SK-N-SH treated with all-trans-retinoic acid at 6 μM for 48 hours (cell line): ENCODE measurements at regions not wholly inside any gene's neighbourhood (a gene's known extent, or its start where the extent isn't known, plus 50 kb on each side); places are given as distances from the start of the nearest gene placed in this dataset.

Source experiments
- ATAC-seq: fragments of 200-7000 bp; cut with Tn5 transposase; 3 replicates; pipeline ENCODE4 v1.9.1; 2020; ENCODE audit warnings: mild to moderate bottlenecking, moderate library complexity
- ARNTL ChIP-seq: fragments of 450-650 bp; formaldehyde crosslinking; IDR thresholded peaks from 2 replicates; pipeline ENCODE4 v1.5.0; 2020; ENCODE audit warnings: low read depth, mild to moderate bottlenecking, moderate library complexity, borderline replicate concordance
- CSDC2 ChIP-seq: fragments of 250-450 bp; sonication (Bioruptor Pico); IDR thresholded peaks from 2 replicates; pipeline ENCODE4 v1.5.0; 2020; ENCODE audit warnings: mild to moderate bottlenecking, moderate library complexity
- CSRNP3 ChIP-seq: fragments of 250-450 bp; sonication (Bioruptor Pico); IDR thresholded peaks from 2 replicates; pipeline ENCODE4 v1.5.1; 2021; ENCODE audit warnings: mild to moderate bottlenecking, moderate library complexity
- ESRRG ChIP-seq: fragments of 250-450 bp; sonication (Bioruptor Pico); IDR thresholded peaks from 2 replicates; pipeline ENCODE4 v1.6.1; 2021; ENCODE audit warnings: mild to moderate bottlenecking
- ISL1 ChIP-seq: fragments of 250-450 bp; sonication (Bioruptor Pico); IDR thresholded peaks from 2 replicates; pipeline ENCODE4 v2.1.2; 2022; ENCODE audit warnings: mild to moderate bottlenecking, moderate library complexity
- OSR1 ChIP-seq: fragments of 250-450 bp; sonication (Bioruptor Pico); IDR thresholded peaks from 2 replicates; pipeline ENCODE4 v1.8.0; 2022; ENCODE audit warnings: moderate library complexity, mild to moderate bottlenecking, inconsistent platforms
- PATZ1 ChIP-seq: fragments of 250-450 bp; sonication (Bioruptor Pico); IDR thresholded peaks from 2 replicates; pipeline ENCODE4 v1.8.0; 2020; ENCODE audit warnings: mild to moderate bottlenecking, moderate library complexity, borderline replicate concordance
- POU6F1 ChIP-seq: fragments of 250-450 bp; sonication (Bioruptor Pico); IDR thresholded peaks from 2 replicates; pipeline ENCODE4 v1.8.0; 2021; ENCODE audit warnings: low read depth, mild to moderate bottlenecking, moderate library complexity, borderline replicate concordance
- PPARA ChIP-seq: fragments of 250-450 bp; sonication (Bioruptor Pico); IDR thresholded peaks from 2 replicates; pipeline ENCODE4 v1.5.0; 2020; ENCODE audit warnings: mild to moderate bottlenecking, borderline replicate concordance
- RARB ChIP-seq: fragments of 250-450 bp; sonication (Bioruptor Pico); IDR thresholded peaks from 2 replicates; pipeline ENCODE4 v1.8.0; 2021; ENCODE audit warnings: mild to moderate bottlenecking, moderate library complexity
- SNAI2 ChIP-seq: fragments of 250-450 bp; sonication (Bioruptor Pico); IDR thresholded peaks from 2 replicates; pipeline ENCODE4 v1.5.0; 2020; ENCODE audit warnings: mild to moderate bottlenecking, moderate library complexity
- TCF4 ChIP-seq: fragments of 250-450 bp; sonication (Bioruptor Pico); IDR thresholded peaks from 2 replicates; pipeline ENCODE4 v1.8.0; 2021; ENCODE audit warnings: mild to moderate bottlenecking, moderate library complexity, borderline replicate concordance
- TOX ChIP-seq: fragments of 250-450 bp; sonication (Bioruptor Pico); IDR thresholded peaks from 2 replicates; pipeline ENCODE4 v1.8.0; 2021; ENCODE audit warnings: mild to moderate bottlenecking, moderate library complexity, borderline replicate concordance
- ZC3H10 ChIP-seq: fragments of 250-450 bp; sonication (Bioruptor Pico); IDR thresholded peaks from 2 replicates; pipeline ENCODE4 v1.5.1; 2021; ENCODE audit warnings: mild to moderate bottlenecking, moderate library complexity
- ZFP30 ChIP-seq: fragments of 450-650 bp; formaldehyde crosslinking; IDR thresholded peaks from 2 replicates; pipeline ENCODE4 v1.5.0; 2022; ENCODE audit warnings: mild to moderate bottlenecking, moderate library complexity
- ZNF565 ChIP-seq: fragments of 450-650 bp; formaldehyde crosslinking; conservative IDR thresholded peaks from 2 replicates; pipeline ENCODE4 v1.5.0; 2020; ENCODE audit warnings: low read depth, mild to moderate bottlenecking, moderate library complexity
- ZNF8 ChIP-seq: fragments of 450-650 bp; formaldehyde crosslinking; IDR thresholded peaks from 2 replicates; pipeline ENCODE4 v1.5.0; 2020; ENCODE audit warnings: mild to moderate bottlenecking, moderate library complexity
- TF ChIP-seq, protein P1 (sequence below): fragments of 250-450 bp; sonication (Bioruptor Pico); IDR thresholded peaks from 2 replicates; pipeline ENCODE4 v1.5.0; 2020; ENCODE audit warnings: mild to moderate bottlenecking, moderate library complexity
- TF ChIP-seq, protein P2 (sequence below): fragments of 250-450 bp; sonication (Bioruptor Pico); IDR thresholded peaks from 2 replicates; pipeline ENCODE4 v1.5.1; 2020; ENCODE audit warnings: low read depth, mild to moderate bottlenecking, moderate library complexity

DNA sequence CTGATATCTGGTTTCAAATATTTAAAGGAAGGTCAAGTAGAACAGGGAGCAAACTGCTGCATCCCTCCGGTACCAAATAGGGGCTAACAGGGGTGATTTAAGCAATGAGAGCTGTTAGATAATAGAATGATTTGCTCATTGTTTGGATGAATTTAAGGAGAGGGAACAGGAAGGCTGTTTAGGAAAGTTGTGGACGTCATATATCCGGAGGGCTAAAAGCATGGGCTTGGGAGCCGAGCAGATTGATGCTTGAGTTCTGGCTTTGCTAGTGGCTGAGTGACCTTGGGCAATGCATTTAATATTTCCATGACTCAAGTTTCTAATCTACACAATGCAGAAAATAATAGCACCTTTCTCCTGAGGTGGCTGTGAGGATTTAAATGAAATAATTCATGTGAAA is 85.4 kb upstream of the RPS23 start:
- TF ChIP-seq ZNF565 (no peak), ARNTL (no peak), OSR1 (CRISPR knock-in tag) (no peak), TCF4 (no peak), CSRNP3 (CRISPR knock-in tag) (no peak), PPARA (CRISPR knock-in tag) (no peak), CSDC2 (no peak), SNAI2 (CRISPR knock-in tag) (no peak), RARB (CRISPR knock-in tag) (no peak)
- TF ChIP-seq, protein P1, sequence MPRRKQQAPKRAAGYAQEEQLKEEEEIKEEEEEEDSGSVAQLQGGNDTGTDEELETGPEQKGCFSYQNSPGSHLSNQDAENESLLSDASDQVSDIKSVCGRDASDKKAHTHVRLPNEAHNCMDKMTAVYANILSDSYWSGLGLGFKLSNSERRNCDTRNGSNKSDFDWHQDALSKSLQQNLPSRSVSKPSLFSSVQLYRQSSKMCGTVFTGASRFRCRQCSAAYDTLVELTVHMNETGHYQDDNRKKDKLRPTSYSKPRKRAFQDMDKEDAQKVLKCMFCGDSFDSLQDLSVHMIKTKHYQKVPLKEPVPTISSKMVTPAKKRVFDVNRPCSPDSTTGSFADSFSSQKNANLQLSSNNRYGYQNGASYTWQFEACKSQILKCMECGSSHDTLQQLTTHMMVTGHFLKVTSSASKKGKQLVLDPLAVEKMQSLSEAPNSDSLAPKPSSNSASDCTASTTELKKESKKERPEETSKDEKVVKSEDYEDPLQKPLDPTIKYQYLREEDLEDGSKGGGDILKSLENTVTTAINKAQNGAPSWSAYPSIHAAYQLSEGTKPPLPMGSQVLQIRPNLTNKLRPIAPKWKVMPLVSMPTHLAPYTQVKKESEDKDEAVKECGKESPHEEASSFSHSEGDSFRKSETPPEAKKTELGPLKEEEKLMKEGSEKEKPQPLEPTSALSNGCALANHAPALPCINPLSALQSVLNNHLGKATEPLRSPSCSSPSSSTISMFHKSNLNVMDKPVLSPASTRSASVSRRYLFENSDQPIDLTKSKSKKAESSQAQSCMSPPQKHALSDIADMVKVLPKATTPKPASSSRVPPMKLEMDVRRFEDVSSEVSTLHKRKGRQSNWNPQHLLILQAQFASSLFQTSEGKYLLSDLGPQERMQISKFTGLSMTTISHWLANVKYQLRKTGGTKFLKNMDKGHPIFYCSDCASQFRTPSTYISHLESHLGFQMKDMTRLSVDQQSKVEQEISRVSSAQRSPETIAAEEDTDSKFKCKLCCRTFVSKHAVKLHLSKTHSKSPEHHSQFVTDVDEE (CRISPR knock-in tag) = no peak
- TF ChIP-seq, protein P2, sequence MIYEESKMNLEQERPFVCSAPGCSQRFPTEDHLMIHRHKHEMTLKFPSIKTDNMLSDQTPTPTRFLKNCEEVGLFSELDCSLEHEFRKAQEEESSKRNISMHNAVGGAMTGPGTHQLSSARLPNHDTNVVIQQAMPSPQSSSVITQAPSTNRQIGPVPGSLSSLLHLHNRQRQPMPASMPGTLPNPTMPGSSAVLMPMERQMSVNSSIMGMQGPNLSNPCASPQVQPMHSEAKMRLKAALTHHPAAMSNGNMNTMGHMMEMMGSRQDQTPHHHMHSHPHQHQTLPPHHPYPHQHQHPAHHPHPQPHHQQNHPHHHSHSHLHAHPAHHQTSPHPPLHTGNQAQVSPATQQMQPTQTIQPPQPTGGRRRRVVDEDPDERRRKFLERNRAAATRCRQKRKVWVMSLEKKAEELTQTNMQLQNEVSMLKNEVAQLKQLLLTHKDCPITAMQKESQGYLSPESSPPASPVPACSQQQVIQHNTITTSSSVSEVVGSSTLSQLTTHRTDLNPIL (CRISPR knock-in tag) = no peak
- TF ChIP-seq, all 23 proteins: peak for 0
- ATAC-seq = no peak

DNA sequence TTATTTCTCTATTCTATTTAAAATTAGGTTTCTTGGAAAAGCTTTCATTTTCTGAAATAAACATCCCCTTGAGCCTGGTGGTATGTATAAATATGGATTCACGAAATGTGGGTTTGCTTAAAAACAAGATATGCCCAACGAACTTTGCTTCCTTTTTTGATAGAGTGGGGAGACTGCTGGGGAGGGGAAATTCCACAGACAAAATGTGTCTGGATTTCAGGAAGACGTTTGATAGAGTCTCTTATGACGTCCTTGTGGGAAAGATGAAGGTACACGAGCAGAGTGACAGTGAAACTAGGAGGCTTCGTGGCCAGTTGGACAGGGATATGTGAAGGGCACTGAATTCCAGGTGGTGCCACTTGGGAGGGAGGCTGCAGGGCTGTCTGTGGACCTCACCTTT is 84.5 kb upstream of the RPS23 start:
- TF ChIP-seq ZNF8 (CRISPR knock-in tag) (no peak), CSDC2 (no peak), TCF4 (no peak), ISL1 (CRISPR knock-in tag) (no peak), TOX (CRISPR knock-in tag) (no peak), PPARA (CRISPR knock-in tag) (no peak), ZFP30 (CRISPR knock-in tag) (no peak), OSR1 (CRISPR knock-in tag) (no peak), POU6F1 (no peak), ESRRG (CRISPR knock-in tag) (no peak)
- TF ChIP-seq, protein P1 (CRISPR knock-in tag) = no peak
- TF ChIP-seq, protein P2 (CRISPR knock-in tag) = no peak
- ATAC-seq = no peak

- no peak for ATAC-seq
- TF ChIP-seq CSDC2 = no peak
- no peak for TF ChIP-seq ESRRG (CRISPR knock-in tag)
- TF ChIP-seq ZC3H10 (CRISPR knock-in tag) = no peak
- no peak for TF ChIP-seq RARB (CRISPR knock-in tag)
- TF ChIP-seq, protein P1 (CRISPR knock-in tag) = no peak
- TF ChIP-seq PATZ1 (CRISPR knock-in tag) = no peak
- TF ChIP-seq POU6F1 = no peak
- no peak for TF ChIP-seq ARNTL
These were observed 81.9 kb upstream of the RPS23 start for GRCh38 chr5:82360022-82360421.
